Ascending aorta (tissue), 2 donors: ENCODE measurements at regions not wholly inside any gene's neighbourhood (a gene's known extent, or its start where the extent isn't known, plus 50 kb on each side); places are given as distances from the start of the nearest gene placed in this dataset.

Experiments
- DNase-seq, 2 donors: peaks; one replicate each; pipeline ENCODE4 v3.0.0-alpha.2; 2019; ENCODE audit warnings: low spot score in 2 of 2
- H3K27ac ChIP-seq, 2 donors: fragments of 200-600 bp; sonication (generic); one replicate each; pipeline ENCODE4 v1.5.1; 2016 to 2017; ENCODE audit warnings: mild to moderate bottlenecking in 1 of 2
- H3K27me3 ChIP-seq: fragments of 200-600 bp; sonication (generic); one replicate; pipeline ENCODE4 v1.5.1; 2017
- H3K36me3 ChIP-seq, 2 donors: fragments of 200-600 bp; sonication (generic); one replicate each; pipeline ENCODE4 v1.5.1; 2016
- H3K4me1 ChIP-seq, 2 donors: fragments of 200-600 bp; sonication (generic); one replicate each; pipeline ENCODE4 v1.5.1; 2016 to 2017; ENCODE audit warnings: mild to moderate bottlenecking in 1 of 2
- H3K4me3 ChIP-seq, 2 donors: fragments of 200-600 bp; sonication (generic); one replicate each; pipeline ENCODE4 v1.5.1; 2016 to 2017; ENCODE audit warnings: mild to moderate bottlenecking in 1 of 2
- H3K9me3 ChIP-seq, 2 donors: fragments of 200-600 bp; sonication (generic); one replicate each; pipeline ENCODE4 v1.5.1; 2016
- CTCF ChIP-seq, 3 experiments: fragments of 200-600 bp in 2 of 3; fragments of 450-650 bp in 1 of 3; sonication (generic) in 2 of 3; IDR thresholded peaks; one replicate each; pipeline ENCODE4 v1.5.1; 2016 to 2019; ENCODE audit warnings: antibody characterized with exemption in 3 of 3, mild to moderate bottlenecking in 1 of 3, moderate library complexity in 1 of 3
- intact Hi-C: fragments of 100-400 bp; cut with DNase I; formaldehyde crosslinking; loops from one replicate; pipeline ENCODE4 v1.15.1; 2023

- H3K27ac ChIP-seq: no peak overlapping the region
- no peaks in the 10 kb centered on the region for H3K9me3 ChIP-seq
- no peak for TF ChIP-seq CTCF (IDR thresholded peaks at IDR 0.05)
- no peak overlapping the region for H3K4me3 ChIP-seq
- H3K4me1 ChIP-seq: no peaks in the 10 kb centered on the region
- no peak for DNase-seq
- H3K27me3 ChIP-seq: no peaks in the 10 kb centered on the region
- no peaks in the 10 kb centered on the region for H3K36me3 ChIP-seq
- intact Hi-C loops: no loop called here
Measured at GRCh38 chr13:29936956-29937355, 86.5 kb upstream of the UBL3 start.

GRCh38 chr13:29936051-29936813 lies 85.8 kb upstream of the UBL3 start:
- Histone ChIP-seq H3K36me3 (no peaks in the 10 kb centered on the region), H3K27ac (no peak overlapping the region), H3K27me3 (no peaks in the 10 kb centered on the region), H3K9me3 (no peaks in the 10 kb centered on the region), H3K4me1 (no peaks in the 10 kb centered on the region), H3K4me3 (no peak overlapping the region)
- intact Hi-C loops: no loop called here
- DNase-seq: no peak
- TF ChIP-seq CTCF (IDR thresholded peaks at IDR 0.05): no peak

- Histone ChIP-seq H3K9me3 (no peaks in the 10 kb centered on the region), H3K4me3 (no peak overlapping the region), H3K27me3 (no peaks in the 10 kb centered on the region), H3K36me3 (no peaks in the 10 kb centered on the region), H3K4me1 (no peaks in the 10 kb centered on the region), H3K27ac (no peak overlapping the region)
- intact Hi-C loops: no loop called here
- DNase-seq: no peak
- no peak for TF ChIP-seq CTCF (IDR thresholded peaks at IDR 0.05)
Measured at GRCh38 chr13:29935309-29935981, 85.0 kb upstream of the UBL3 start.

GRCh38 chr13:29934531-29935308 lies 84.3 kb upstream of the UBL3 start:
- TF ChIP-seq CTCF (IDR thresholded peaks at IDR 0.05): no peak
- DNase-seq: no peak
- intact Hi-C loops: no loop called here

GRCh38 chr13:29933401-29933800 lies 83.0 kb upstream of the UBL3 start:
- intact Hi-C loops: no loop called here
- TF ChIP-seq CTCF (IDR thresholded peaks at IDR 0.05): no peak
- no peaks in the 10 kb centered on the region for H3K27me3 ChIP-seq
- H3K9me3 ChIP-seq: no peaks in the 10 kb centered on the region
- H3K4me1 ChIP-seq: no peaks in the 10 kb centered on the region
- no peak overlapping the region for H3K4me3 ChIP-seq
- DNase-seq: no peak
- H3K27ac ChIP-seq: no peak overlapping the region
- H3K36me3 ChIP-seq: no peaks in the 10 kb centered on the region

More at GRCh38 chr13:29934531-29935308, 84.3 kb upstream of the UBL3 start:
- no peaks in the 10 kb centered on the region for H3K27me3 ChIP-seq
- H3K9me3 ChIP-seq: no peaks in the 10 kb centered on the region
- no peaks in the 10 kb centered on the region for H3K4me1 ChIP-seq
- no peaks in the 10 kb centered on the region for H3K36me3 ChIP-seq
- H3K4me3 ChIP-seq: no peak overlapping the region
- no peak overlapping the region for H3K27ac ChIP-seq
